Gastroesophageal sphincter (tissue), 3 donors: ENCODE measurements at regions not wholly inside any gene's neighbourhood (a gene's known extent, or its start where the extent isn't known, plus 50 kb on each side); places are given as distances from the start of the nearest gene placed in this dataset.

Experiments used
- EP300 ChIP-seq: sonication (generic); formaldehyde crosslinking; IDR thresholded peaks from one replicate; pipeline ENCODE4 v1.6.1; 2017; ENCODE audit warnings: antibody characterized with exemption, mild to moderate bottlenecking
- POLR2A ChIP-seq, 2 donors: fragments of 450-650 bp; IDR thresholded peaks; one replicate each; pipeline ENCODE4 v1.6.1; 2017; ENCODE audit warnings: antibody characterized with exemption in 2 of 2, mild to moderate bottlenecking in 2 of 2, moderate library complexity in 1 of 2
- POLR2AphosphoS5 ChIP-seq: sonication (generic); formaldehyde crosslinking; IDR thresholded peaks from one replicate; pipeline ENCODE4 v1.6.1; 2017; ENCODE audit warnings: antibody characterized with exemption
- TF ChIP-seq, protein P1 (sequence below), 4 experiments: fragments of 200-600 bp in 2 of 4; fragments of 450-650 bp in 2 of 4; sonication (generic) in 1 of 4; IDR thresholded peaks; one replicate each; pipeline ENCODE4 v1.5.1; 2017 to 2019; ENCODE audit warnings: antibody characterized with exemption in 4 of 4, mild to moderate bottlenecking in 2 of 4, moderate library complexity in 2 of 4

GRCh38 chr11:70944141-70944540 lies 308.2 kb downstream of the SHANK2 start:
- TF ChIP-seq POLR2A (IDR thresholded peaks at IDR 0.05) (no peak), EP300 (no peak), POLR2AphosphoS5 (no peak)
- TF ChIP-seq, protein P1, sequence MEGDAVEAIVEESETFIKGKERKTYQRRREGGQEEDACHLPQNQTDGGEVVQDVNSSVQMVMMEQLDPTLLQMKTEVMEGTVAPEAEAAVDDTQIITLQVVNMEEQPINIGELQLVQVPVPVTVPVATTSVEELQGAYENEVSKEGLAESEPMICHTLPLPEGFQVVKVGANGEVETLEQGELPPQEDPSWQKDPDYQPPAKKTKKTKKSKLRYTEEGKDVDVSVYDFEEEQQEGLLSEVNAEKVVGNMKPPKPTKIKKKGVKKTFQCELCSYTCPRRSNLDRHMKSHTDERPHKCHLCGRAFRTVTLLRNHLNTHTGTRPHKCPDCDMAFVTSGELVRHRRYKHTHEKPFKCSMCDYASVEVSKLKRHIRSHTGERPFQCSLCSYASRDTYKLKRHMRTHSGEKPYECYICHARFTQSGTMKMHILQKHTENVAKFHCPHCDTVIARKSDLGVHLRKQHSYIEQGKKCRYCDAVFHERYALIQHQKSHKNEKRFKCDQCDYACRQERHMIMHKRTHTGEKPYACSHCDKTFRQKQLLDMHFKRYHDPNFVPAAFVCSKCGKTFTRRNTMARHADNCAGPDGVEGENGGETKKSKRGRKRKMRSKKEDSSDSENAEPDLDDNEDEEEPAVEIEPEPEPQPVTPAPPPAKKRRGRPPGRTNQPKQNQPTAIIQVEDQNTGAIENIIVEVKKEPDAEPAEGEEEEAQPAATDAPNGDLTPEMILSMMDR (IDR thresholded peaks at IDR 0.05), result no peak
